ENCODE measurements at regions not wholly inside any gene's neighbourhood (a gene's known extent, or its start where the extent isn't known, plus 50 kb on each side); places are given as distances from the start of the nearest gene placed in this dataset.

- no peak overlapping the region for H3K18ac ChIP-seq (ENCODE audit: low read length)
- no peak overlapping the region for H4K8ac ChIP-seq (ENCODE audit: low read depth, low read length)
- no peaks in the 10 kb centered on the region for H3K4me1 ChIP-seq (ENCODE audit: control insufficient read depth in 1 of 2, insufficient read depth in 2 of 2, low read length in 2 of 2)
- no peaks in the 10 kb centered on the region for H3K27me3 ChIP-seq (ENCODE audit: insufficient read depth, low read length)
- no peak overlapping the region for H4K12ac ChIP-seq (ENCODE audit: low read depth, low read length)
- H3K79me2 ChIP-seq (ENCODE audit: control insufficient read depth, insufficient read depth, low read length, poor library complexity): no peaks in the 10 kb centered on the region
- no peak overlapping the region for H2BK5ac ChIP-seq (ENCODE audit: low read depth, low read length, poor library complexity)
- no peak overlapping the region for H3K4me2 ChIP-seq (ENCODE audit: low read length)
- H4K91ac ChIP-seq (ENCODE audit: low read depth, low read length): no peak overlapping the region
- H3K4me3 ChIP-seq (ENCODE audit: low read depth, low read length): no peak overlapping the region
- H2BK120ac ChIP-seq (ENCODE audit: insufficient read depth, low read length, poor library complexity): no peak overlapping the region
- no peak for DNase-seq
- H2AK5ac ChIP-seq (ENCODE audit: low read length): no peak overlapping the region
- H3K23ac ChIP-seq (ENCODE audit: low read length): no peak overlapping the region
- H3K36me3 ChIP-seq (ENCODE audit: control insufficient read depth in 1 of 2, insufficient read depth in 2 of 2, low read length in 2 of 2): no peaks in the 10 kb centered on the region
- no peak overlapping the region for H2AFZ ChIP-seq (ENCODE audit: insufficient read depth, low read length, poor library complexity)
- H3K79me1 ChIP-seq (ENCODE audit: low read length): no peaks in the 10 kb centered on the region
- H3K9me3 ChIP-seq (ENCODE audit: insufficient read depth, low read depth, low read length): no peaks in the 10 kb centered on the region
- no peak overlapping the region for H3K9ac ChIP-seq (ENCODE audit: low read length)
- H3K14ac ChIP-seq (ENCODE audit: low read length): no peak overlapping the region
- H3K27ac ChIP-seq (ENCODE audit: low read depth, low read length): no peak overlapping the region
- no peak overlapping the region for H3K4ac ChIP-seq (ENCODE audit: low read depth, low read length)
- H2BK12ac ChIP-seq (ENCODE audit: low read length): no peak overlapping the region
Measured at GRCh38 chr5:100252944-100253343, 282.2 kb upstream of the FAM174A start.

DNA sequence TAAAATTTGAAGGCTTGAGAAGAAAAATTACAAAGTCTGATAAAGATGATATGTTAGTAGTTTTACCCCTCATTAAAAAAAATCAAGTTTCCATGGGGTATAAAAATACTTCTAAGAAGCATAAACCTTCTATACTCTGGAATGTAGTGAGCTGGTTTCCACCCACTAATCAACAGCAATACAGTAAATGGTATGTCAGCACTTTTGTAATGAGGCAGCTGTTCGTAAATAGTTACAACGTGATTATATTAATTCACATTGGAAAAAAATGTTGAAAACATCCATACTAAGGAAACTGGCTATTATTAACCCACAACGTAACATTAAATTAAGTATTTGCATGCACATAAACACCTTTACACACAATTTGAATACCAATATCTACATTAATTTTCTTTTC, 283.1 kb upstream of the FAM174A start:
- no peak overlapping the region for H3K27ac ChIP-seq (ENCODE audit: low read depth, low read length)
- no peak overlapping the region for H3K14ac ChIP-seq (ENCODE audit: low read length)
- H4K12ac ChIP-seq (ENCODE audit: low read depth, low read length): no peak overlapping the region
- no peak overlapping the region for H3K18ac ChIP-seq (ENCODE audit: low read length)
- H2BK12ac ChIP-seq (ENCODE audit: low read length): no peak overlapping the region
- no peak overlapping the region for H3K9ac ChIP-seq (ENCODE audit: low read length)
- no peaks in the 10 kb centered on the region for H3K79me1 ChIP-seq (ENCODE audit: low read length)
- no peak overlapping the region for H3K4me2 ChIP-seq (ENCODE audit: low read length)
- H3K27me3 ChIP-seq (ENCODE audit: insufficient read depth, low read length): no peaks in the 10 kb centered on the region
- no peaks in the 10 kb centered on the region for H3K9me3 ChIP-seq (ENCODE audit: insufficient read depth, low read depth, low read length)
- no peaks in the 10 kb centered on the region for H3K36me3 ChIP-seq (ENCODE audit: control insufficient read depth in 1 of 2, insufficient read depth in 2 of 2, low read length in 2 of 2)
- no peak overlapping the region for H2BK120ac ChIP-seq (ENCODE audit: insufficient read depth, low read length, poor library complexity)
- H4K8ac ChIP-seq (ENCODE audit: low read depth, low read length): no peak overlapping the region
- H3K23ac ChIP-seq (ENCODE audit: low read length): no peak overlapping the region
- WGBS (ENCODE audit: extremely low coverage, insufficient coverage, insufficient read length): no CpG with 5 or more reads among the region's 3 CpGs
- no peaks in the 10 kb centered on the region for H3K79me2 ChIP-seq (ENCODE audit: control insufficient read depth, insufficient read depth, low read length, poor library complexity)
- no peaks in the 10 kb centered on the region for H3K4me1 ChIP-seq (ENCODE audit: control insufficient read depth in 1 of 2, insufficient read depth in 2 of 2, low read length in 2 of 2)
- no peak overlapping the region for H3K4ac ChIP-seq (ENCODE audit: low read depth, low read length)
- H2AK5ac ChIP-seq (ENCODE audit: low read length): no peak overlapping the region
- H4K91ac ChIP-seq (ENCODE audit: low read depth, low read length): no peak overlapping the region
- no peak overlapping the region for H3K4me3 ChIP-seq (ENCODE audit: low read depth, low read length)
- H2AFZ ChIP-seq (ENCODE audit: insufficient read depth, low read length, poor library complexity): no peak overlapping the region
- DNase-seq: no peak
- H2BK5ac ChIP-seq (ENCODE audit: low read depth, low read length, poor library complexity): no peak overlapping the region

DNA sequence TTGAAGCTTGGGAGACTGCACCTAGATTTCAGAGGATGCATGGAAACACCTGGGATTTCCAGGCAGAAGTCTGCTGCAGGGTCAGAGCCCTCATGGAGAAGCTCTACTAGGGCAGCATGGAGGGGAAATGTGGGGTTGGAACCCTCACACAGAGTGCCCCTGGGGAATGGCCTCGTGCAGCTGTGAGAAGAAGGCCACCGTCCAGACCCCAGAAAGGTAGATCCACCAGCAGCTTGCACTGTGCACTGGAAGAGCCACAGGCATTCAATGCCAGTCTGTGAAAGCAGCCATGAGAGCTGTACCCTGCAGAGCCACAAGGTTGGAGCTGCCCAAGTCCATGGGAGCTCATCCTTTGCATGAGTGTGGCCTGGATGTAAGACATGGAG, 285.3 kb upstream of the FAM174A start:
- H4K8ac ChIP-seq (ENCODE audit: low read depth, low read length): no peak overlapping the region
- no peak overlapping the region for H3K9ac ChIP-seq (ENCODE audit: low read length)
- no peaks in the 10 kb centered on the region for H3K4me1 ChIP-seq (ENCODE audit: control insufficient read depth in 1 of 2, insufficient read depth in 2 of 2, low read length in 2 of 2)
- no peak overlapping the region for H3K27ac ChIP-seq (ENCODE audit: low read depth, low read length)
- H3K27me3 ChIP-seq (ENCODE audit: insufficient read depth, low read length): no peaks in the 10 kb centered on the region
- no peak overlapping the region for H3K14ac ChIP-seq (ENCODE audit: low read length)
- no peaks in the 10 kb centered on the region for H3K79me1 ChIP-seq (ENCODE audit: low read length)
- H2BK5ac ChIP-seq (ENCODE audit: low read depth, low read length, poor library complexity): no peak overlapping the region
- no peak overlapping the region for H4K12ac ChIP-seq (ENCODE audit: low read depth, low read length)
- H2BK120ac ChIP-seq (ENCODE audit: insufficient read depth, low read length, poor library complexity): no peak overlapping the region
- no peak overlapping the region for H3K4me2 ChIP-seq (ENCODE audit: low read length)
- no peak overlapping the region for H2AK5ac ChIP-seq (ENCODE audit: low read length)
- no peak overlapping the region for H4K91ac ChIP-seq (ENCODE audit: low read depth, low read length)
- no peaks in the 10 kb centered on the region for H3K9me3 ChIP-seq (ENCODE audit: insufficient read depth, low read depth, low read length)
- no peak overlapping the region for H3K4me3 ChIP-seq (ENCODE audit: low read depth, low read length)
- no peak overlapping the region for H3K4ac ChIP-seq (ENCODE audit: low read depth, low read length)
- no peak overlapping the region for H2AFZ ChIP-seq (ENCODE audit: insufficient read depth, low read length, poor library complexity)
- H3K23ac ChIP-seq (ENCODE audit: low read length): no peak overlapping the region
- no peak for DNase-seq
- H3K79me2 ChIP-seq (ENCODE audit: control insufficient read depth, insufficient read depth, low read length, poor library complexity): no peaks in the 10 kb centered on the region
- no peak overlapping the region for H2BK12ac ChIP-seq (ENCODE audit: low read length)
- whole genome bisulfite sequencing (ENCODE audit: extremely low coverage, insufficient coverage, insufficient read length): no CpG with 5 or more reads among the region's 2 CpGs
- no peaks in the 10 kb centered on the region for H3K36me3 ChIP-seq (ENCODE audit: control insufficient read depth in 1 of 2, insufficient read depth in 2 of 2, low read length in 2 of 2)
- no peak overlapping the region for H3K18ac ChIP-seq (ENCODE audit: low read length)

GRCh38 chr5:100249211-100249883, 285.8 kb upstream of the FAM174A start:
- no peak overlapping the region for H2BK12ac ChIP-seq (ENCODE audit: low read length)
- no peak overlapping the region for H3K4ac ChIP-seq (ENCODE audit: low read depth, low read length)
- no peak overlapping the region for H2AFZ ChIP-seq (ENCODE audit: insufficient read depth, low read length, poor library complexity)
- no peak for DNase-seq
- no peaks in the 10 kb centered on the region for H3K36me3 ChIP-seq (ENCODE audit: control insufficient read depth in 1 of 2, insufficient read depth in 2 of 2, low read length in 2 of 2)
- no peak overlapping the region for H2AK5ac ChIP-seq (ENCODE audit: low read length)
- no peaks in the 10 kb centered on the region for H3K27me3 ChIP-seq (ENCODE audit: insufficient read depth, low read length)
- no peak overlapping the region for H3K18ac ChIP-seq (ENCODE audit: low read length)
- H3K79me2 ChIP-seq (ENCODE audit: control insufficient read depth, insufficient read depth, low read length, poor library complexity): no peaks in the 10 kb centered on the region
- no peak overlapping the region for H3K4me2 ChIP-seq (ENCODE audit: low read length)
- no CpG with 5 or more reads among the region's 4 CpGs for WGBS (ENCODE audit: extremely low coverage, insufficient coverage, insufficient read length)
- H3K9ac ChIP-seq (ENCODE audit: low read length): no peak overlapping the region
- H3K23ac ChIP-seq (ENCODE audit: low read length): no peak overlapping the region
- H3K4me1 ChIP-seq (ENCODE audit: control insufficient read depth in 1 of 2, insufficient read depth in 2 of 2, low read length in 2 of 2): no peaks in the 10 kb centered on the region
- H3K9me3 ChIP-seq (ENCODE audit: insufficient read depth, low read depth, low read length): no peaks in the 10 kb centered on the region
- no peak overlapping the region for H4K91ac ChIP-seq (ENCODE audit: low read depth, low read length)
- H4K12ac ChIP-seq (ENCODE audit: low read depth, low read length): no peak overlapping the region
- no peak overlapping the region for H3K4me3 ChIP-seq (ENCODE audit: low read depth, low read length)
- H2BK120ac ChIP-seq (ENCODE audit: insufficient read depth, low read length, poor library complexity): no peak overlapping the region
- H3K14ac ChIP-seq (ENCODE audit: low read length): no peak overlapping the region
- no peak overlapping the region for H3K27ac ChIP-seq (ENCODE audit: low read depth, low read length)
- no peak overlapping the region for H2BK5ac ChIP-seq (ENCODE audit: low read depth, low read length, poor library complexity)
- no peaks in the 10 kb centered on the region for H3K79me1 ChIP-seq (ENCODE audit: low read length)
- no peak overlapping the region for H4K8ac ChIP-seq (ENCODE audit: low read depth, low read length)
